Jurkat, Clone E6-1 (cell line): ENCODE measurements at regions not wholly inside any gene's neighbourhood (a gene's known extent, or its start where the extent isn't known, plus 50 kb on each side); places are given as distances from the start of the nearest gene placed in this dataset.
A peak's percentile ranks its signal among the peaks of the same experiment; 100 is the strongest.

Experiments
- DNase-seq: peaks from one replicate; pipeline ENCODE4 v3.0.0-alpha.2; 2011; ENCODE audit warnings: low read depth, low spot score
- H3K4me3 ChIP-seq: 2 replicates; pipeline ENCODE4 v1.5.1; 2011; ENCODE audit warnings: mild to moderate bottlenecking, low read length, control low read depth, moderate library complexity

GRCh38 chr1:101102426-101103156, 77.0 kb upstream of the DPH5 start:
- no peak for DNase-seq
- H3K4me3 ChIP-seq = no peak overlapping the region

DNA sequence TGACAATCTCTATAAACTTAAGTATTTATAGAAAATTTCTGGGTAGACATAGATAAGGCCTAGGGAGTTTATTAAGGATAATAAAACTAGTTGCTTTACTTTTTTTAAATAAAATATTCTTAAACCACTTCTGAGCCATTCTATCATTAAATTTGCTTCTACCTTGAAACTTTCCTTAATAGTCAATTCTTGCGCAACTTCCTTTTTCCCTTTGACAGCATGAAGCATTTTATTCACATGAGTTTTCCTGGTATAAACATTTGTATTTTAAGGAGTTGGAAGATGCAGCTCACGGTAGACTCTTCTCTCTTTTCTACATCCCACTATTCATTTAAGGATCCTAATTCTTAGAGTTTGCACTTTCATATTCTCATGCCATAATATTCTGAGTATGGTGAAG, 75.8 kb upstream of the DPH5 start:
- no peak for DNase-seq
- no peak overlapping the region for H3K4me3 ChIP-seq

GRCh38 chr1:101100674-101101073, 75.1 kb upstream of the DPH5 start:
- DNase-seq = no peak
- no peak overlapping the region for H3K4me3 ChIP-seq

DNA sequence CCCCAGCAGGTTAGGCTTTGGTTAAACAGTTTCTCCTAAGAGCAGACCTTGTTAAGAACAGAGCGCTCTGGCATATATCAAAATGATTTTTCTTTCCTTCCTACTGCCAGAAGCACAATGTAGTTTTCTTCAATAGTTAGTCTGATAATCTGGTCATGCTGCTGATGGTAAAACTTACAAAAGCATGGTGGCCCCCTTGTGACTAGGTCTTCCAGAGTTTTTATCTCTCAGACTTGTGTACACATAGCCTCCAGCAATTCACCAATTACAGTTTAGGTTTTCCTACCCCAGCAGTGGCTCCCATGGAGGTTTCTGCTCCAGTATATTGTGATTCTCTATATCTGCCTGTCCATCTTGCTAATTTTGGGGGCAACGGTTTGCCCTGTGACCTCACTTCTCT, 73.3 kb upstream of the DPH5 start:
- no peak overlapping the region for H3K4me3 ChIP-seq
- DNase-seq = no peak

DNA sequence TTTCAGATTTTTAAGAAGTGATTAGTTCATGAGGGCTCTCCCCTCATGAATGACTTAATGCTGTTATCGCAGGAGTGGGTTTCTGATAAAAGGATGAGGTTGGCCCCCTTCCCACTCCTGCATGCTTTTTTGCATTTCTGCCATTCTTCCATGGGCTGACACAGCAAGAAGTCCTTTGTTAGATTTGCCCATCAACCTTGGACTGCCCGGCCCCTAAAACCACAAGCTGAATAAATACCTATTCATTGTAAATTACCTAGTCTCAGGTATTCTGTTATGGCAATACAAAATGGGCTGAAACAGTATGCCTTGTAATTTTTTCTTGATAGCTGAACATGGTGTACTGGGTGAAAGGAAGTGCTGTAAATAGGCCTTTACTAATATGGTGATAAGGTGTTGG, 72.7 kb upstream of the DPH5 start:
- no peak overlapping the region for H3K4me3 ChIP-seq
- no peak for DNase-seq

DNA sequence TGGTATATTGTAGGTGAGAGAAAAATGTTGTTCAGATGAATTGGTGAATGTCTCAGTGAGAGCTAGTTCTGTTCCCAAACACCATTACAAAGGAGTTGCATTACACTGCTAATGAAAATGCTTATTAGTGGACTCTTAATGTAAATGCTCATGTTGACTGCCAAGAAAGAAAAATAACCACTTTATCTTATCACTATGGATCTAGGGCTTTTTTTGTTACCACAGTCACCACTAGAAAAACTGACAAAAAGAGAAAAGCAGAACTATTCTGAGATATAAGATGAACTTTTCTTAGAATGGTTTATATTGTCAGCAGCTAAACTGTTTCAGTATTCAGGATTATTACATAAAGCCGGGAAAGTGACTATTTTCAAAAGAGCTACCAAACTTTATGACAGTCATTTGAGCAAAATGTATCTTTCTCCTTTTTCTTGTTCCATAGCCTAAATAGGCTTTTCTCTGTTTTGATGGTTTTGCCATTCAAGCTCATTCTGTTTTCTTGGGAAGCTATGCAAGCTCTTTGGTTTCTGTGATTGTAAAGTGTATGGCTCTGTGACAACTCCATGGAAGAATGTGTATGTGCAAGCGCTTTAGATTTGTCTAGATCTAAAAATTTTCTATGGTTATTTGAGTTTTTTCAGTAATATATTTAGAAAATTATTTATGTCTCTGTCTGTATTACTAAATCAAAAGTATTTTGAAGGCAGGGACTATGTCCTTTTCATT, 64.2 kb upstream of the DPH5 start:
- H3K4me3 ChIP-seq = no peak overlapping the region
- peak; percentile 35 for DNase-seq

GRCh38 chr1:101088431-101088830, 62.8 kb upstream of the DPH5 start:
- no peak overlapping the region for H3K4me3 ChIP-seq
- DNase-seq = no peak

DNA sequence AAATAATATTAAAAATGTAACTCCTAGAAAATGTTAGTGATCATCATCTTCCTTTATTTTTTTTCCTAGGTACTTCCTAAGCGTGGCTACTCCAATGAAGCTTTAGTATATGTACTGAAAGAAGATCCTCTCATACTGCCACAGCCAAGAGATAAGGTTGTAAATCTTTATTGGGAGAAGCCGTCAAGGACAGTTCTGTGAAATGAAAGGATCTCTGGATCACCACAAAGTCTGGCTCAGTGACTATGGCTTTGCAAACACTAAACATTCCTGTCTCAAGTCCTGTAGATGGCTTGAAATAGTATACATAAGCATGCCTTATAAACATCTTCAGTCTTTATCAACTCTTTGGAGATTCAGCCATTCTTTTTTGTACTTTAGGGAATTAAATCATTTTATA, 61.2 kb upstream of the DPH5 start:
- DNase-seq = no peak
- H3K4me3 ChIP-seq = no peak overlapping the region

DNA sequence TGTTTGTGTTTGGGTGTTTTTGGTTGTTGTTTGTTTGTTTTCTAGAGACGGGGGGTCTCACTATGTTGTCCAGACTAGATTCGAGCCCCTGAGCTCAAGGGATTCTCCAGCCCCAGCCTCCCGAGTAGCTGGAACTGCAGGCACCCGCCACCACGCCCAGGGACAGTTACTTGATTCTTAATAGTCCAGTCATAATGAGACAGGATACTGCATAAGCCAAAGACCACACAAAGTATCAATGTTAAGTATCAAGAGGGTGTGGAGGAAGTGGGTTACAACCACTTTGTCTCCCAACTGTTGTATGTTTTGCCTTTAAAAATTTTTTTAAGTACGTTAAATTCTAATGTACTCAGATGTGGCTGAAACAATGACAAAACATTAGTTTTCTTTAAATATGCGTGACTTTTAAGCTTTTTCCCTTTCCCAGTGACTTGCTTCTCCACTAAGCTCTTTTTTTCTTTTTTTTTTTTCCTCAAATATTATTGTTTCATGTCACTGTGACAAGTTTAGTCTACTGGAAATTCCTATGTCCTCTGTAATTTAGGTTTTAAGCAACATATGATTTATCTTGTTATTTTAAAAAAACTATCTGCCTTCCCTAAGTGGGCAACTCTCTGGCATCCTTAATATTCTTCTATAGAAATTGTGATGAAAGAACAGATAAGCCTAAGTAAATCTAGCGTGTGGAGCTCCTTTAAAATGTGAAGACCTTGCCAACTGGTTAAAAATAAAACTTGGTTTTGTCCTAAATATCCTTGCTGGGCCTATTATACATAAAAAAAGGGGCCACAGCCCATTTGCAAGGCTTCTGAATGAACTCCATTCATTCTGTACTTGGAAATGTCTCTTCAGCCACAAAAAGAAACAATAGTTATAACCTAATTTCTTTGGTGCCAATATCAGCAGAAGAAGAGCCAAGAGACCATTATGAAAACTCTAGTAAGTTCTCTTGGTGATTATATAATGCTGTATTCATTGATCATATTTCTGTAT, 56.2 kb upstream of the DPH5 start:
- no peak overlapping the region for H3K4me3 ChIP-seq
- peak; percentile 71 for DNase-seq

- DNase-seq = no peak
- H3K4me3 ChIP-seq = no peak overlapping the region
These were observed 55.3 kb upstream of the DPH5 start for GRCh38 chr1:101080859-101081258.

DNA sequence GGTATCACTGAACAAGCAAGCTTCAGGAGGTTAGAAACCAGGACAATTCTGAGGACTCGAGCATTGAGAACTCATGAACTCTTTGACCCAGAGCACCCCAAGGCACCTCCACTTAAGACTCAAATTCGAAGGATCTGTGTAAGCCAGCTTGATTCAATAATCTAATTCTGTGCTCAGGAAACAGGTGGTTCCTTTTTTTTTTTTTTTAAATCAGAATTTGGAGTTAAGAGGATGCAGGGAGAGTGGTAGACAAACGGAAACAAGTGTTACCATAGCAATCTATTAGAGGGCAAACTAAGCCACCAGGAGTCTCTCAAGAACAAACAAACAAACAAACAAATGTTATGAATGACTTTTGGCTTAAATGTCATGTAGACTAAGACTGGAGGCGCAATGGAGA, 53.8 kb upstream of the DPH5 start:
- H3K4me3 ChIP-seq = no peak overlapping the region
- peak; percentile 56 for DNase-seq

- DNase-seq = no peak
- no peak overlapping the region for H3K4me3 ChIP-seq
These were observed 52.3 kb upstream of the DPH5 start for GRCh38 chr1:101077849-101078248.

GRCh38 chr1:101075926-101076325, 50.3 kb upstream of the DPH5 start:
- DNase-seq = no peak

More at GRCh38 chr1:101075926-101076325, 50.3 kb upstream of the DPH5 start:
- no peak overlapping the region for H3K4me3 ChIP-seq
